Peyer's patch (tissue), 4 donors: ENCODE measurements at regions not wholly inside any gene's neighbourhood (a gene's known extent, or its start where the extent isn't known, plus 50 kb on each side); places are given as distances from the start of the nearest gene placed in this dataset.

Experiments used
- DNase-seq, 3 donors: peaks; one replicate each; pipeline ENCODE4 v3.0.0-alpha.2; 2017 to 2019
- H3K27ac ChIP-seq, 4 donors: fragments of 200-600 bp; sonication (generic); one replicate each; pipeline ENCODE4 v1.5.1; 2016 to 2019
- H3K27me3 ChIP-seq, 2 donors: fragments of 200-600 bp; sonication (generic); one replicate each; pipeline ENCODE4 v1.5.1; 2019
- H3K36me3 ChIP-seq, 3 donors: fragments of 200-600 bp; sonication (generic); one replicate each; pipeline ENCODE4 v1.5.1; 2016 to 2019
- H3K4me1 ChIP-seq, 4 donors: fragments of 200-600 bp; sonication (generic); one replicate each; pipeline ENCODE4 v1.5.1; 2016 to 2019
- H3K4me3 ChIP-seq, 4 donors: fragments of 200-600 bp; sonication (generic); 1 replicate in 3 of 4; 2 replicates in 1 of 4; pipeline ENCODE4 v1.5.1; 2016 to 2019; ENCODE audit warnings: mild to moderate bottlenecking in 1 of 4
- H3K9me3 ChIP-seq, 4 donors: fragments of 200-600 bp; sonication (generic); one replicate each; pipeline ENCODE4 v1.5.1; 2016 to 2019; ENCODE audit warnings: mild to moderate bottlenecking in 1 of 4
- CTCF ChIP-seq, 6 experiments: fragments of 450-650 bp in 4 of 6; fragments of 200-600 bp in 2 of 6; sonication (generic) in 1 of 6; IDR thresholded peaks; one replicate each; pipeline ENCODE4 v1.5.1; 2017 to 2019; ENCODE audit warnings: antibody characterized with exemption in 6 of 6, mild to moderate bottlenecking in 3 of 6, moderate library complexity in 1 of 6
- POLR2A ChIP-seq, 2 donors: fragments of 450-650 bp; IDR thresholded peaks; one replicate each; pipeline ENCODE4 v1.5.1; 2017; ENCODE audit warnings: antibody characterized with exemption in 2 of 2, mild to moderate bottlenecking in 2 of 2, moderate library complexity in 2 of 2

GRCh38 chr12:67447180-67447579, 178.0 kb downstream of the CAND1 start:
- TF ChIP-seq POLR2A (IDR thresholded peaks at IDR 0.05) (no peak), CTCF (IDR thresholded peaks at IDR 0.05) (no peak)
- Histone ChIP-seq H3K4me3 (no peak overlapping the region), H3K4me1 (peaks cover 0 to 6% (median 0%) of the 10 kb centered on the region in 4 donors)

DNA sequence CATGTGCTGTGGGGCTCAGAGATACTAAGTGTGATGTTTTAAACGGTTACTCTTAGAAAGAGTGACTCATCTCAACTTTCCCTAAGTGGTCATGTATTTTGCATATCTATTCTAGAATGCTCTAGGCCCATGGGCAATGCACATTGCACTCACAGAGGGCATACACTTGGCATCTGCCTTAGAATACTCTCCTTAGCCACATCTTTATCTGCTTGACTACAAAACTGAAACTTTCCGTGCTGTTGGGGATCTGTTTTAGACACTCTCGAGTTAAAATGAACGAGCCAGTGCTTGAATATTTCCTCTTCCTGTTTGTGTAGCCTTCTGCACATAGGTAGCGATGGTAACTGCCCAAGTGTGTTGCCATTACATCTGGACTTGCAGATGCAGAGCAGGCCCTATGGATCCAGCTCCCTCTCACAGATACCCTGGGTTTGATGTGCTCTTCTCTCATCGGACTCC, 180.5 kb downstream of the CAND1 start:
- DNase-seq, result no peak
- no peaks in the 10 kb centered on the region for H3K4me1 ChIP-seq
- no peaks in the 10 kb centered on the region for H3K36me3 ChIP-seq
- no peak overlapping the region for H3K4me3 ChIP-seq
- H3K27ac ChIP-seq, result no peak overlapping the region
- no peaks in the 10 kb centered on the region for H3K9me3 ChIP-seq
- no peaks in the 10 kb centered on the region for H3K27me3 ChIP-seq
- no peak for TF ChIP-seq CTCF (IDR thresholded peaks at IDR 0.05)
- no peak for TF ChIP-seq POLR2A (IDR thresholded peaks at IDR 0.05)

More at GRCh38 chr12:67447180-67447579, 178.0 kb downstream of the CAND1 start:
- H3K9me3 ChIP-seq, result no peaks in the 10 kb centered on the region
- H3K27ac ChIP-seq, result no peak overlapping the region
- no peaks in the 10 kb centered on the region for H3K36me3 ChIP-seq
- no peak for DNase-seq
- no peaks in the 10 kb centered on the region for H3K27me3 ChIP-seq

- no peaks in the 10 kb centered on the region for H3K27me3 ChIP-seq
- H3K27ac ChIP-seq, result no peak overlapping the region
- H3K4me1 ChIP-seq, result no peaks in the 10 kb centered on the region
- DNase-seq, result no peak
- no peak overlapping the region for H3K4me3 ChIP-seq
- no peaks in the 10 kb centered on the region for H3K9me3 ChIP-seq
- H3K36me3 ChIP-seq, result no peaks in the 10 kb centered on the region
- TF ChIP-seq POLR2A (IDR thresholded peaks at IDR 0.05) (no peak), CTCF (IDR thresholded peaks at IDR 0.05) (no peak)
Observed at GRCh38 chr12:67450441-67450840, 181.3 kb downstream of the CAND1 start.

DNA sequence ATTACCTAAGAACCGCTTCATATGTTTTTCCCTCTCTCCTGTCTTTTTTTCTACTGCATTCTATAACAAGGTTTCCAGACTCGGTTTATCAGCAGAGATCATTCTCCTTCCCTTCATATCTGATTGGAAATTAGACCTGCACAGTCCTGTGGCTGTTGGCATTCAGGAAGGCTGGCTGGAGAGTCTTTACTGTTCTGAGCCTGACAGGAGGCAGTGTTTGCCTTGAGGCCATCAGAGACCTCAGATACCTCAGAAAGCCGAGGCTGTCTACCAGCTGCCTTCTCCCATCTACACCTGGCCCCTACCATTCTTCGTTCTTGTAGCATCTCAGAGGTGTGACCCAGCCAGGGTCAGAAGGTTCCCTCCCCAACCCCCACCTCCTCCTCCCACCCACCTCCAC, 182.0 kb downstream of the CAND1 start:
- Histone ChIP-seq H3K4me3 (no peak overlapping the region), H3K27me3 (no peaks in the 10 kb centered on the region), H3K9me3 (no peaks in the 10 kb centered on the region), H3K4me1 (no peaks in the 10 kb centered on the region), H3K27ac (no peak overlapping the region), H3K36me3 (no peaks in the 10 kb centered on the region)
- TF ChIP-seq CTCF (IDR thresholded peaks at IDR 0.05), result no peak
- TF ChIP-seq POLR2A (IDR thresholded peaks at IDR 0.05), result no peak
- no peak for DNase-seq

DNA sequence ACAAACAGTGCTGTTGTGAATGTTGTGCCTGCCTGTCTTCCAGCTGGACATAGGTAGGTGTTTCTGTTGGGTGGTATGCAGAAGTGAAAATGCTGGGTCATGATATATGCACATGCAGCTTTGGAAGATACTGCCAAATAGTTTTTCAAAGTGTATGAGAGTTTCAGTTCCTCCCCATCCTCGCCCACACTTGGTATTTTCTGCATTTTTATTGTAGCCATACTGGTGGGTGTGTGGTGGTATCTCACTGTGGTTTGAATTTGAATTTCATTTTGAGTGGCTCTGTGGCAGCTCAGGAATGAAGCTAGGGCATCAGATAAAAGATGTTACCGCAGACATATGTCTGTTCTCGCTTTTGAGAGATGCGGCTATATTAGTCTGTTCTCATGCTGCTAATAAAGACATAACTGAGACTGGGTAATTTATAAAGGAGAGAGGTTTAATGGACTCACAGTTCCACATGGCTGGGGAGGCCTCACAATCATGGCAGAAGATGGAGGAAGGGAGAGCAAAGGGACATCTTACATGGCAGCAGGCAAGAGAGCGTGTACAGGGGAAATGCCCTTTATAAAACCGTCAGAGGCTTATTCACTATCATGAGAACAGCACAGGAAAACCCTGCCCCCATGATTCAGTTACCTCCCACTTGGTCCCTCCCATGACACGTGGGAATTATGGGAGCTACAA, 183.1 kb downstream of the CAND1 start:
- Histone ChIP-seq H3K4me3 (no peak overlapping the region), H3K36me3 (no peaks in the 10 kb centered on the region), H3K27ac (no peak overlapping the region), H3K27me3 (no peaks in the 10 kb centered on the region), H3K9me3 (no peaks in the 10 kb centered on the region), H3K4me1 (peaks cover 0 to 5% (median 0%) of the 10 kb centered on the region in 4 donors)
- no peak for TF ChIP-seq CTCF (IDR thresholded peaks at IDR 0.05)
- TF ChIP-seq POLR2A (IDR thresholded peaks at IDR 0.05), result no peak
- DNase-seq, result peak in 1 of 3 donors; percentile 30
